ENCODE measurements at regions not wholly inside any gene's neighbourhood (a gene's known extent, or its start where the extent isn't known, plus 50 kb on each side); places are given as distances from the start of the nearest gene placed in this dataset.

DNA sequence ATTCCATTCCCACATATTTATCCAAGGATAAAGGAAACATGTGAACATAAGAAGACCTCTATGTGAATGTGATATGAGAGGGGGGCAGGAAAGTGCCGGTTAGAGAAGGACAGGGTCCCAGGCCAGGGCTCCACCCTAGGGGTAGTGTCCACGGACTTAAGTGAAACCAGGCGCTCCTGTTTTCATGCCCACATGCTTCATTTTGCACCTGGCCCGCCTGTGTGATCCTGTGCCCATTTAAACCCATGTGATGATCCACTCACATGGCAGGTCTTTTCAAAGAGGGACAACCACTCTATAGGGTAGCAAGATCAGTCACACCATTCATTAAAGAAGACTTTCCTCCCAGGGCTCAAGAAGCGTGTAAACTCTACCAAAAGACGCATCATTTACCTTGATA, 865.3 kb upstream of the GJE1 start:
- no peak for DNase-seq

DNA sequence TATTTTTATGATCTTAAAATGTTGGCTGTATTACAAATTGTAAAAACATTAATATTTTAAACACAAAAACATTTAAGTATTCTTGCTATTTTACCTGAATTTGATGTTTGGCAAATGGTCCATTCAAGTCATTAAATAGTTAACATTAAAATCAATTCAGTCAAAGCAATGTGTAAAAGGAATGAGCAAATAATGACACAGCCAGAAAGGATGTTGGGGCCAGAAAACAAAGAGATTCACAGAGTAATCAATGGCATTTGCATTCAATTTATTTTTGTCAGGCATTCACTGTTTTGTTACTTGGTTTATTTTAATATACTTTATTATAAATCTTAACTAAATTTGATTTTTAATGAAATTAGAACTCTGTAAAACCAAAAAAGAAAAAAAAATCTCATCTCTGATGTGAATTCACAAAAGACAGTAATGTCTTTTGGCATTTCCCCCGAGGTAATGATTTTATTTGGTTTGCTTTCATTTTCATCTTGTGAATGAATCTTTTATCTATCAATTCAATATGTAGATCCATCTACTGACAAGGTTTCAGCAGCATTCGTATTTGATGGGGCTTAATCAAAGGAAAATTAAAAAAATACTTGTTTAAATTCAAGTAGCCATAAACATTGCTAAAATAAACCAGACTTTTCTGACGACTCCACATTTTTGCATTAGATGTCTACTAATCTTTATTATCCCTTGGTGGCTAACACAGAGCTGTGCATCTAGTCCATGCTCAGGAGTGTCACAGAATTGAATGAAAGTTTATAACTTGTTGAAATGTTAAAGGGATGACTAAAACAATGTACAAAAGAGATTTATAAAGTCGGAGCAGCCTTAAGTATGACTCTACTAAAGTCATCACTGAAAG, 866.7 kb upstream of the GJE1 start:
- DNase-seq = no peak

DNA sequence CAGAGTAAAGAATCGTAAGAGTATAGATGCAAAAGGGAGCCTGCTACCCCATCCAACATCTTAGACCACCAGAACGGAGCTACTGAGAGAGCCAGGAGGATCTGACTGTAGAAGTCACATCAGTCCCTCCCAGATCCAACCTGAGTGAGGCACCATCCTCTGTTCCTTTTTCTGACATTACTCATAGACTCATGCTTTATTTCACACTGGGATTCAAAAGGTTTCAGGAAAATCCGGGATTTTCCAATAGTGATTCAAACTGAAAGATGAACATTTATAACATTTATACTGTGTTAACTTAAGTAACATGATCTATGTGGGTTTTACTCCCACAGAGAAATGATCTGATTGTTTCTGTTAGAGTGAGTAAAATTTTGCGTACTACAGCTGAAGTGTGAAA, 868.6 kb upstream of the GJE1 start:
- DNase-seq = no peak

DNA sequence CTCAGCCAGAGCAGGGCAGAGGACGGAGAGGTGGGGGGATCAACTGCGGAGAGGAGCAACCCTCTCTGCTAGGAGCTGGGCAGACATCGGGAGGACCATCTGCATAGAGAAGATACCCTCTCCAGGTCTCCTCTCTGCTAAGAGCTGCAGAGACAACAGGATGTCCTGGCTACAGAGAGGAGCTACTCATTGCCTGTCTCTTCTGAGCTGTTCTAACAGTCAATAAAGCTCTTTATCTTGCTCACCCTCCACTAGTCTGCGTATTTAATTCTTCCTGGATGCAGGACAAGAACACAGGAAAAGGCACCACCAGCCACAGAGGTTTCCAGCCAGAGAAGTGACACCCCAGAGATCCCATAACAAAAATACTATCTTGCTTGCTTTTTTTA, 871.1 kb upstream of the GJE1 start:
- DNase-seq = no peak

DNA sequence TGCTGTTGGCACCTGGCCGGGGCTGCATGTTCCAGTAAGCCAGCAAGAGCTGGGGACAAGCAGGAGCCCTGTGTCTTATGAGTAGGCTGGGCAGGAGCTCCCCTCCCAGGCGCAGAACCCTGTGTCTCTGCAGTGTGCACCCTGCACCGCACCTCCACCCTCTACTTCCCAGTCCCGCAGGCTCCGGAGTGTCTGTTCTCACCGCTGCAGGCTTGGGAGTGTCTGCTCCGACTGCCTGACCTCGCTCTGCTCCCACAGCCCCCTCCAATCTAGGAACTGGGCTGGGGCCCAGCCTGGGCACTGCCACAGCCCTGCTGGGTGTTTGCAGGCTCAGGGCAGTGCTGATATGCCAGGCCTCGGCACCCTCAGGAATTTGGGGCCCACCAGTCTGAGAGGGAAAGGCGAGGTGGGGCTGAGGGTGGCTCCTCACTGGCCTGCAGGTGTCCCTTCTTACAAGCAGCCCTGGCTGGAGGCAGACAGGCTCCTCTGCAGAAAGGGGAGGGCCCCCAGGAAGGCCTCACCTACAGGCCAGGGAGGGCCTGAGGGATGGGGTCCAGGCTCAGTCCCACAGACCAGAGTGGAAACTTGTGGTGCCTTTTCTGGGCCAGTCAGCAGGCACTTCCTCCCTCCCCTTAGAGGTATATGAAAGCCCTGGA, 871.6 kb upstream of the GJE1 start:
- DNase-seq = no peak

DNA sequence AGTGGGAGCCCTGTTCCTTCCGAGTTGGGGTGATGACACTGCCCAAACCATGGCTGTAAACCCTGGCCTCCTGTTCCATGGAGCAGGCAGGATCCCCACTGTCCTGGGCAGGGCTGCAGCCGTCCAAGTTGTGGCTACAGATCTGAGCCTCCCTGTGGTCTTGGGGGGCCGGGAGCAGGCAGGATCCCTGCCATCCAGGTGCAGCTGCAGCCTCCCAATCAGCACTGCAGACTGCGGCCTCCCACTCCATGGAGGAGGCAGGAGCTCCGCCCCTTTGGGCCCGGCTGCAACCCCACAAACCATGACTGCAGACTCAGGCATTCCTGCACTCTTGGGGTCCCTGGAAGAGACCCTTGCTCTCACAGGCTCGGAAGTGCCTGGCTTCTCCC, 872.1 kb upstream of the GJE1 start:
- no peak for DNase-seq

DNA sequence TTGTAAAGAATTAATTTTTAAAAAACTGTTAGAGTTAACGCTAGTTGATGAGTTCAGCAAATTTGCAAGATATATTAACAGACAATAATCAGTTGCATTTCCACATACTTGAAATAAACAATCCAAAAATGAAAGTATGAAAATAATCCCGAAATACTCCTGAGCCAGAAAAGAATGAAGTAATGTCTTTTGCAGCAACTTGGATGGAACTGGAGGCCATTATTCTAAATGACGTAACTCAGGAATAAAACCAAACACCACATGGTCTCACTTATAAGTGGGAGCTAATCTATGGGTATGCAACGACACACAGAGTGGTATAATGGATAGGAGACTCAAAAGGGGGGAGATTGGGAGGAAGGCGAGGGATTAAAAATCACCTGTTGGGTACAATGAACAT, 872.9 kb upstream of the GJE1 start:
- DNase-seq = no peak

DNA sequence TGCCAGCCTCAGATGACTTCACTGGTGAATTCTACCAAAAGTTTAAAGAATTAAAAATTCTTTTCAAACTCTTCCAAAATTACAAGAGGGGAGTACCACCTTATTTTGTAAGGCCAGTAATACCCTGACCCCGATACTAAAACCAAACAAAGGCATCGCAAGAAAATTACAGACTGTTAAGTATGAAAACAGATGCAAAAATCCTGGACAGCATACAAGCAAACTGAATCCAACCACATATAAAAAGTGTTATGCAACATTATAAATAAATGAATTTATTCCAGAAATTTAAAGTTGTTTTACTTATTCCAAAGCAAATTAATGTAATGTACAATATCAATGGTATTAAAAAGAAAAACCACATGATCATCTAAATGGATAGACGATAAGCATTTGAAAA, 873.6 kb upstream of the GJE1 start:
- no peak for DNase-seq

DNA sequence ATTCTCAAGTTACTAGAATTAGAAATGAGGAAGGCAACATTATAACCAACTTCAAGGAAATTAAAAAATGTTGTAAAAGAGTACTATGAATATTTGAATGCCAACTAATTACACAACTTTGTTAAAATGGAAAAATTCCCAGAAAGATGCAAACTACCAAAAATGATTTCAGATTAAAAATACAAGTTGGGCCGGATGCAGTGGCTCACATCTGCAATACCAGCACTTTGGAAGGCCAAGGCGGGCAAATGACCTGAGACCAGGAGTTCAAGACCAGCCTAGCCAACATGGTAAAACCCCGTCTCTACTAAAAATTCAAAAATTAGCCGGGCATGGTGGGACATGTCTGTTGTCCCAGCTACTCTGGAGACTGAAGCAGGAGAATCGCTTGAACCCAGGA, 874.2 kb upstream of the GJE1 start:
- no peak for DNase-seq

DNA sequence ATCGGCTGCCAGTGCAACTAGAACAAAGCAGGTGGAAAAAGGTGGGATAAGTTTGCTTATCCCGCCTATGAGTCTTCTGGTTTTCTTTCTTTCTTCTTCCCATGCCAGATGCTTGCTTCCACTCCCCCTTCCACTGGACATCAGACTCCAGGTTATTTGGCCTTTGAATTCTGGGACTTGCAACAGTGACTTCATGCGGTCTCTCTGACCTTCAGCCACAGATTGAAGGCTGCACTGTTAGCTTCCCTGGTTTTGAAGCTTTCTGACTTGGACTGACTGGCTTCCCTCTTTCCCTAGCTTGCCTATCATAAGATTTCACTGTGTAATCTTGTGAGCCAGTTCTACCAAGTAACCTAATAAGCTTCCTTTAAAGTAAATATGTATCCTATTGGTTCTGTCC, 878.4 kb upstream of the GJE1 start:
- no peak for DNase-seq

DNA sequence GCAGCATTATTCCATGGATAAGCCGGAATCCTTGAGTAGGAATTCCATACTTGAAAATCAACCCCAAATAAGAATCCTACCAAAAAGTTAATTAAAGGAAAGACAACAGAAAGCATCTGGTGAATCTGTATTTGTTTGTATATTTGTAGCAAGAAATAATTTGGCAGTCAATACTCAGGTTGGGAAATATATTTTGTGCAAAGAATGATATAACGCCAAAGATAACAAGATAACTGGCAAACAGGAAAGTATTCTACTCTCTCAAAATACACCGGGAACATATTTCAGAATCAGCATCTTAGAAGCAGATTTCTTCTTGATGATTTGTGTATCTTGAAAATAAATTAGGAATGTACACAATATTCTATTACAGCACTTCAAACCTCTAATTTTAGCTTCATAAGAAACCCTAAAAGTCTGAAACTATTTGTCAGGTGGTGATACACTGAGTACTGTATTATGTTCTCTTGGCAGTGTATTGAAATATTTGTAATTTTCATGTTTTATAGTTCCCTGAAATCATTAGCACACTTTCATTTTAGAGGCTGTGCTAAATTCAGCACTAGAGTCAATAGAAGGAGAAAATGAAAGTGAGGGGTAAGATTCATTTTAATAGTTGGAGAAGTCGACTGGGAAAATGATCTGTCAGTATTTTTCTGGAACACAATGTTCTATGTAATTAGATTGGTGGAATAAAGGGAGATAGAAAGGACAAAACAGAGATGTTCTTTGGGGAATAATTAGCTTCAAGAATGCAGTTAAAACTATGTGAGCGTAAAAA, 879.7 kb upstream of the GJE1 start:
- no peak for DNase-seq

DNA sequence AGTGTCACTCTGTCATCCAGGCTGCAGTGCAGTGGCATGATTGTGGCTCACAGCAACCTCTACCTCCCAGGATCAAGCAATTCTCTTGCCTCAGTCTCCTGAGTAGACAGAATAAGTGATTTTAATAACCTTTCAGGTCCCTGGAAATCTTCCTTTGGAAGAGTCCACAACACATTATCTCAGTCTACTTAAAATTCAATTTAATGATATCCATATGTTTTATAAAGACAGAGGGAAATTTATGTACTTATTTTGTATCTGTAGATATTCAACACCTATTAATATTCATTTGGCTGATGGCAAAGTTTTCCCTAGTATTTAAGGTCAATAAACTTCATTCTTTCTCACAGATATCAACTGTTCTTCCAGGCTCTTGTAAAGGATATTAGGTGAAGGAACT, 881.4 kb upstream of the GJE1 start:
- no peak for DNase-seq

DNA sequence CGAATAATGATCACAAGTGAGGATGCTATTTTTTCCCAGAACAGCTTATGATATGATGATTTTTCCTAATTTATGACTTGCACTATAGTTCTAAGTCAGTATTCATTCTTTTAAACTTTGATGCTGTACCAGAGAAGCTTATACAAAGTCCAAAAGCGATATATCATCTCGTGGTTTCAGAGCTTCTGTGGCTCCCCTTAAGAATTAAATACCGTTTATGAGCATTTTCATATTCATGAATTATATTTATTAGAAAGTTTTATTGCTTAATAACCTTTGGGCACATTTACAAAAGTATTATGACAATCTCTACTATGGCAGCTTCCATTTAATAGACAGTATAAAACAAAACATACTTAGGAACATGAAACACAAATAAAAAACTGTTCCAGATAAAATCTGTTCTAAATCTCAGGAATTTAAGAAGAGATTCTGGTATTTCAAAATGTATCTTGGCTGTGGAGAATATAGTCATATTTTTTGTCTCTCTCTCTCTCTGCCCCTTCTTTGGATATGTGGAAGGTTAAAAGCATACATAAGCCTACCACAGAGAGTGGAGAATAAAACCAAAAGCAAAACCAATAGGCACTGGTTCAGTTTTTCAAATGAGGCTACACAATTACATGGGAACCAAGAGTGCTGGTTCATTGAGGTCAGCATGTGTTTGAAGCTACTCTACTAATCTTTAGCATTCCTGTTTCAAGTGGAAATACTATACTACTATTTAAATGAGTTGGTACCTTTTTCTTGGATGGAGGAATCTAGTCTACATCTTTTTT, 884.5 kb upstream of the GJE1 start:
- no peak for DNase-seq

DNA sequence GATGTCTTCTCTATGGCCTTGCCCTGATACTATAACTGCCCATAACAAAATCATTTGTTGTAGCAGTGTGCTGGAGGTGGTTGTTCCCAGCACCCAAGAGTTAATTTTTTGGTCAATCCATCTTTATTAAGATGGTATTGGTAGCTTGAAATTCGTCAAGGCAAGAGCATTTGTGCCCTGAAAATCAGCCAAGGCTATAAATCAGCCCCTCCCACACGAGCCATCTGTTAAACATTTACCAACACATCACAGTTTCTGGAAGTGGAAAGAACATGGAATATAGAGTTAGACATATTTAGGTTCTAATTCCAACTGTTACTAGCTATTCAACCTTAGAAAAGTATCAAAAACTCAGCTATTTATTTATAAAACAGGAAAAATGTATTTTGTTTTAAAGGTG, 888.4 kb upstream of the GJE1 start:
- DNase-seq = no peak

DNA sequence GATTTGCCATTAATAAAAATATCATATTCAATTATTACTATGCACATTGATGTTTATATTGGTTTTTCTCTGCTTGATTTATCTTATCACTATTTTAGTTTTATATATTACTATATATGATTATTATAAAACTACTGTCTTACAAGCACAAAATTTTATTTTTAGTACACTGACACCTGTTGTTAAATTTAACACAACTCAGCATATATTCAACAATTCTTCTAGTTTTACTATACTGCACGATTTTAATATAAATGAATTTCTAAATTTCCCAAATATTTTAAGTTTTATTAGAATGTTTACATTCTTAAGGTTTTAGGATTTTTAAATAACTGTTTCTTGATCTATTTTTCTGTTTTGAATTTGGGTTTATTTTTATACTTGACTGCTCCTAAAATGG, 889.8 kb upstream of the GJE1 start:
- DNase-seq = no peak

DNA sequence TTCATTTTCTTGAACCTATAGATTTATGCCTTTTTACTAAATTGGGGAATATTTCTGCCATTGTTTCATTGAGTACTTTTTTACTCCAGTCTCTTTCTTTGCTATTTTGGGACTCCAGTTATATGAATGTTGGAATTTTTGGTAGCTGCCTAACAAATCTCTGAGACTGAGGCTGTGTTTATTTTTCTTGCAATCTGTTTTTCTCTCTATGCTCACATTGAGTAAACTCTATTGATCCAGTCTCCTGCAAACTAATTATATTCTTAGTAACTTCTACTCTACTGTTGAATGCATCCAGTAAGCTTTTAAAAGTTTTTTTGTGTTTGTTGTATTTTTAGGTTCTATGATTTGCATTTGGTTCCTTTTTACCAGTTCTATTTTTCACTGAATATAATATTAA, 903.4 kb upstream of the GJE1 start:
- no peak for DNase-seq

DNA sequence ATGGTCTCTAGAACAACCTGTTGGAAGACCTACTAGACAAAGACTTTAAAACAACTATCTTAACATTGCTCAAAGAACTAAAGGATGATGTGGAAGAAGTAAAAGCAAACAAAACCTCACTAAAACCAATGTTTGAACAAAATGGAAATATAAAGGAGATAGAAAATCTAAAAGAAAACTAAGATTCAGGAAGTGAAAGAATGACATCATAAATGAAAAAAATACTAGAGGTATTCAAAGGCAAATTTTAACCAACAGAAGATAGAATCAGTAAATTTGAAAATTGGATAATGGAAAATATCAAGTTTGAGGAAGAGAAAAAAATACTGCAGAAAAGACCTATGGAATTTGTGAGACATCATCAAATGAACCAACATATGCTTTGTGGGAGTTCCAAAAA, 914.1 kb upstream of the GJE1 start:
- DNase-seq = no peak

DNA sequence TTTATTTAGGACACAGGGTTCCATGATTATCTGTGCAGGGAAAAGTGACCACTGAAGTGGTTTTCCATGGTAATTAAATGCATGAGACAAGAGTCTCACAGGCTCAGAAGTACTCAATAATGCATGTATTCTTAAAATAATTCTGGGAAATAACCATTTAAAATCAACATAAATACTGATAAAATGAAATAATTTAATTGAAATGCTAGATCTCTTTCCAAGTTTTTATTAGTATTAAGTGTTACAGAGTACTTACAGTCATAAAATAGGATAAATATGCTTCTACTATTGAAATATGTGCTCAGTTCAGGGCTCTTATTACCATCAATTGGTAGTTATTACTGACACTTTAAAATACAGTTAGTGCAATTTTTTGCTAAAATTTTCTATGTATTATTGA, 916.0 kb upstream of the GJE1 start:
- no peak for DNase-seq

DNA sequence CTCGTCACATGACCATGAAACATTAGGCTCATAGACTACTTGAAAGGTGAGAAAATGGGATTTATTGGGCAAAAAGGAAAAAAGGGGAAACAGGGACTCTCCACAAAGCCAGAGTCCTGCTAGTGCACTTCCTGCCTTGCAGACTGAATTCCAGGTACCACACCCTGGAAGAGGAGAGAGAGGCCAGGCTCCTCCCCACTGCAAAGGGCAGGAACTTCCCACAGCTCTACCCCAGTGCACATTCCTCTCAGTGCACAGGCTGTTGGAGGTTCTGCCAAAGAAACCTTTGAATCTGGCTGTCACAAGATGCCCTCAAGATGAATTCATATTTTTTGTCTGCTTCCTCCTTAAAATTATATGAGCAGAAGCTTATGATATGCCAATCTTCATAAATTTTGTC, 920.4 kb upstream of the GJE1 start:
- DNase-seq = no peak

DNA sequence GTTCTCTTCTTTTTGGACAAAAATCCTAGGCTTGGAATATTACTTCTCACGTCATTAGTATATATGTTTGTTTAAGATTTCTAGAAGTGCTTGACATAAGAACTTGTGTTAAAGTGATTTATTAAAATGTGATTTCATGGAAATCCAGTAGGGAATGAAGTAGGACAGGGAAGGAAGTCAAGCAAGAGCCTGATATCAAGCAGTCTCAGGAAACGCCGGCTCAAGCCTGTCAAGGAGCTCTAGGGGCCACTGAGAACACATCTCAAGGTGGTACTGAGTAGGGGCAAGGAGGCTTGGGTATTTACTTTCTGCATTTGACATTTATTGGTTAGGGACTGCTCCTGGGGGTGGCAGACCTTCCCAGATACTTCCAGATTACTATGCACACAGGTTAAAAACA, 920.9 kb upstream of the GJE1 start:
- no peak for DNase-seq

DNA sequence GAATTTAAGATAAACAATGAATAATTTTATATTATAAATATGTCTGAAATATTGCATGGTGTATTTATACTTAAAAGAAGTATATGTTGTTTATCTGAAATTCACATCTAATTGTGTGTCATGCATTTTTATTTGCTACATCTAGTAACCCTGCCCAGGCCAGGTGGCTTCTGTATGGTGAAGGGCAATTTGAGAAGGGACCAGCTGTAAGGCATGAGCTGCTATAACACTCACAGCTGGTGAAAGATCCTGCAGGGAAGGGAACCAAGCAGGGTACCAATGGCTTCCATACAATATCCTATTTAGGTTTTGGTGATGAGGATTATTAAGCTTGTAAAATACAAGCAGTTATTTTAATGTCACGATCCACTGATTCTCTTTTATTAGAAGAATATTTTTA, 921.8 kb upstream of the GJE1 start:
- no peak for DNase-seq

DNA sequence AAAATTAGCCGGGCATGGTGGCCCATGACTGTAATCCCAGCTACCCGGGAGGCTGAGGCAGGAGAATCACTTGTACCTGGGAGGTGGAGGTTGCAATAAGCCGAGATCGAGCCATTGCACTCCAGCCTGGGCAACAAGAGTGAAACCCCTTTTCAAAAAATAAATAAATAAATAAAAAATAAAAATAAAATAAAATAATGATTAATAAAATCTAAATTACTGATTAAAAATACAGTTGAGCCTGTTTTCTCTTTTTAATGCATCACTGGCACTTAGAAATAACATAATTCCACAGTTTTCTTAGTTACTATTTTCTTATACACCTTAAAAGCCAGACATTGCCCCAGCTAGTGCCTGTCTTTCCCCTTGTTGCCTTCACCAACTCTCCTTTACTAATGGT, 922.8 kb upstream of the GJE1 start:
- DNase-seq = no peak

DNA sequence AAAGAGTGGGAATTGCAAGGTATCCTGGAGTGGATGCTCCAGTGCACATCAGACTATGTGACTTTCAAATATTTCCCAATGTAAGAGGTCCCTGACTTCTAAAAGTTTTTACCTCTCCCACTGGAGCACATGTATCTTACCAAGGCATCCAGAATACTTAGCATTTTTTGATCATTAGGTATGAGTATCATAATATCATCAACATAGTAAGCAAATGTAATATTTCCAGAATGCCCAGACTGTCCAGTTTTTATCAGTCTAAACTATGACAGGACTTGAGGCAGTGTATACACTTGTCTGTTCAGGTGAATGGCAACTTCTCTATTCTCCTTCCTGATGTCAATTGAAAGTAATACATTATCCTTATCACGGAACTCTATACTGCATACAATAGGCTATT, 924.6 kb upstream of the GJE1 start:
- DNase-seq = no peak
